ENCODE measurements at regions not wholly inside any gene's neighbourhood (a gene's known extent, or its start where the extent isn't known, plus 50 kb on each side); places are given as distances from the start of the nearest gene placed in this dataset.

DNA sequence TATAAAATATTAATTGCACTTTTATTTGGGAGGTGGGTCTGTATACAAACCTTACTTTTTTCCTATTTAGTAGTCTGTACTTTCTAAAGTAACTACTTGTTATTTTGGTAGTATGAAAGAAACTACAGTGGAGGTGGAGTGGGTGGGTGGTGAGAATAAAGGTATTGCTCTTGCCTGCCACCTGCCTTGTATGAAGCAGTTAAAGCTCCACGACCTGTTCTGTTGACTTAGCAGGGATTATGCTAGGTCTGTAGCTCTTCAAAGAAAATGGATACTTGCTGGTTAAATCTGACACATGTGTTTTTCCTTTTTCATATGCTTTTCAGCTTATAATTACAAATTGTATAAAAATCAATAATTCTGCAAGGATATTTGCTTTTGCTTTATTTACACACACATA lies 111.9 kb downstream of the EHF start:
- WGBS, 4 donors: 53 to 63% (median 56%) methylated on average over 1 of the region's 1 CpG
- intact Hi-C loops (cut with DNase I): no loop called here
- Histone ChIP-seq H3K4me1 (replicated peaks in 1 of 2) (no peaks in the 10 kb centered on the region), H3K9me3 (replicated peaks in 1 of 3) (no peaks in the 10 kb centered on the region), H3K4me3 (no peak overlapping the region), H3K27ac (no peak overlapping the region), H3K27me3 (no peaks in the 10 kb centered on the region), H3K36me3 (replicated peaks in 1 of 2) (no peaks in the 10 kb centered on the region)
- no peak for DNase-seq
- TF ChIP-seq, protein P1, sequence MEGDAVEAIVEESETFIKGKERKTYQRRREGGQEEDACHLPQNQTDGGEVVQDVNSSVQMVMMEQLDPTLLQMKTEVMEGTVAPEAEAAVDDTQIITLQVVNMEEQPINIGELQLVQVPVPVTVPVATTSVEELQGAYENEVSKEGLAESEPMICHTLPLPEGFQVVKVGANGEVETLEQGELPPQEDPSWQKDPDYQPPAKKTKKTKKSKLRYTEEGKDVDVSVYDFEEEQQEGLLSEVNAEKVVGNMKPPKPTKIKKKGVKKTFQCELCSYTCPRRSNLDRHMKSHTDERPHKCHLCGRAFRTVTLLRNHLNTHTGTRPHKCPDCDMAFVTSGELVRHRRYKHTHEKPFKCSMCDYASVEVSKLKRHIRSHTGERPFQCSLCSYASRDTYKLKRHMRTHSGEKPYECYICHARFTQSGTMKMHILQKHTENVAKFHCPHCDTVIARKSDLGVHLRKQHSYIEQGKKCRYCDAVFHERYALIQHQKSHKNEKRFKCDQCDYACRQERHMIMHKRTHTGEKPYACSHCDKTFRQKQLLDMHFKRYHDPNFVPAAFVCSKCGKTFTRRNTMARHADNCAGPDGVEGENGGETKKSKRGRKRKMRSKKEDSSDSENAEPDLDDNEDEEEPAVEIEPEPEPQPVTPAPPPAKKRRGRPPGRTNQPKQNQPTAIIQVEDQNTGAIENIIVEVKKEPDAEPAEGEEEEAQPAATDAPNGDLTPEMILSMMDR (IDR thresholded peaks at IDR 0.05): no peak
- no peak for TF ChIP-seq POLR2A (IDR thresholded peaks at IDR 0.05)

- Histone ChIP-seq H3K27me3 (no peaks in the 10 kb centered on the region), H3K9me3 (replicated peaks in 1 of 3) (no peaks in the 10 kb centered on the region), H3K4me1 (replicated peaks in 1 of 2) (no peaks in the 10 kb centered on the region), H3K36me3 (replicated peaks in 1 of 2) (no peaks in the 10 kb centered on the region), H3K27ac (no peak overlapping the region), H3K4me3 (no peak overlapping the region)
- DNase-seq: no peak
- no peak for TF ChIP-seq POLR2A (IDR thresholded peaks at IDR 0.05)
- TF ChIP-seq, protein P1 (IDR thresholded peaks at IDR 0.05): no peak
- intact Hi-C loops (cut with DNase I): no loop called here
- WGBS, 4 donors: 85 to 97% (median 86%) methylated on average over 3 of the region's 3 CpGs
Observed at GRCh38 chr11:34731603-34732002, 110.7 kb downstream of the EHF start.

DNA sequence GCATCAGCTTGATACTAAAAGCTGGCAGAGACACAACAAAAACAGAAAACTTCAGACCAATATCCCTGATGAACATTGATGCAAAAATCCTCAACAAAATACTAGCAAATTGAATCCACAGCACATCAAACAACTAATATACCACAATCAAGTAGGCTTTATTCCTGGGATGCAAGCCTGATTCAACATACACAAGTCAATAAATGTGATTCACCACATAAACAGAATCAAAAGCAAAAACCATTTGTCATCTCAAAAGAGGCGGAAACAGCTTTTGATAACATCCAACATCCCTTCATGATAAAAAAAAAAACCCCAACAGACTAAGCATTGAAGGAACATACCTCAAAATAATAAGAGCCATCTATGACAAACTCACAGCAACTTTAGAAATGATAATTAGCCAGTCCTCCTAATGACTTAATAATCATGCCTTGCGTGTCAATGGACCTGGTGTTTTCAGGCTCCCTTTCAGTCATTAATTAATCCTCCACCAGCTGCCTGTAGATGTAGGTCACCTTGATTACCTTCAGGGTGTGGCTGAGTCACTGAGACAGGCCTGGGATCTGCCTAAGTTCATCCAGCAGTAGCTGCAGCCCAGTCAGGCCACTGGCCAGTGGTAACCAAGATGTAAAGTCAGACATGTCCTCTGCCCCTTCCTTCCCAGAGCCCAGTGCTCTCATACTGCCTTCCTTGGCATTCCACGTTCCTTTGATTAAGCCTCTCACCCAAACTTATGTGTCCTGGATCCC lies 109.8 kb downstream of the EHF start:
- no peaks in the 10 kb centered on the region for H3K4me1 ChIP-seq (replicated peaks in 1 of 2)
- no peak overlapping the region for H3K27ac ChIP-seq
- no peak overlapping the region for H3K4me3 ChIP-seq
- no peaks in the 10 kb centered on the region for H3K27me3 ChIP-seq
- no peak for DNase-seq
- no peaks in the 10 kb centered on the region for H3K9me3 ChIP-seq (replicated peaks in 1 of 3)
- no peaks in the 10 kb centered on the region for H3K36me3 ChIP-seq (replicated peaks in 1 of 2)
- WGBS, 4 donors: 83 to 91% (median 86%) methylated on average over 3 of the region's 3 CpGs
- TF ChIP-seq, protein P1 (IDR thresholded peaks at IDR 0.05): no peak
- TF ChIP-seq POLR2A (IDR thresholded peaks at IDR 0.05): no peak
- intact Hi-C loops (cut with DNase I): no loop called here

GRCh38 chr11:34728609-34729008 lies 107.7 kb downstream of the EHF start:
- TF ChIP-seq, protein P1 (IDR thresholded peaks at IDR 0.05): no peak
- no peak for TF ChIP-seq POLR2A (IDR thresholded peaks at IDR 0.05)
- H3K9me3 ChIP-seq (replicated peaks in 1 of 3): no peaks in the 10 kb centered on the region
- H3K4me1 ChIP-seq (replicated peaks in 1 of 2): no peaks in the 10 kb centered on the region
- DNase-seq: no peak
- H3K36me3 ChIP-seq (replicated peaks in 1 of 2): no peaks in the 10 kb centered on the region
- intact Hi-C loops (cut with DNase I): no loop called here
- no peak overlapping the region for H3K4me3 ChIP-seq
- no peak overlapping the region for H3K27ac ChIP-seq
- H3K27me3 ChIP-seq: no peaks in the 10 kb centered on the region

All from adrenal gland (tissue), 9 donors.